ENCODE measurements at regions not wholly inside any gene's neighbourhood (a gene's known extent, or its start where the extent isn't known, plus 50 kb on each side); places are given as distances from the start of the nearest gene placed in this dataset.

DNA sequence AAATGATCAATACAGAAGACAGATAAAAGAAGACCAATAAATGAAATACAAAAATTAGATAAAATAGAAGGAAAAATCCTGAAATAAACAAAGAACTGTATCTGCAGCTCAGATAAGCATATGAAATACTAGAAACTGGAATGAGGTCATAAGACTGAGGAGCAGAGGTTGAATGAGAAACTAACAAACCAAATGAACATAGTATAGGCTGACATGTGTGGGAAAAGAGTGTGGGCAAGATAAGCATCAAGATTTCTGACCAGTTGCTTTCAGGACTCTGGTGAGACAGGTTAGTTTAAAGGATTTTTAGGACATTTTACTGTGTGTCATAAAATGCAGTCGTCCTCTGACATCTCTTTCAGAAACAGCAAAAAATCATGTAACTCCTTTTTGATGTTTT lies 2073.2 kb upstream of the TENM3 start:
- H3K27ac ChIP-seq (ENCODE audit: low read depth, low read length), result no peak overlapping the region
- H3K79me2 ChIP-seq (ENCODE audit: control insufficient read depth, insufficient read depth, low read length, unreplicated experiment), result no peaks in the 10 kb centered on the region
- H3K4me1 ChIP-seq (ENCODE audit: control insufficient read depth, insufficient read depth, low read length, unreplicated experiment), result no peaks in the 10 kb centered on the region
- H3K4me3 ChIP-seq (ENCODE audit: low read depth, low read length), result no peak overlapping the region
- no peaks in the 10 kb centered on the region for H3K27me3 ChIP-seq (ENCODE audit: insufficient read depth, low read length)
- no peak overlapping the region for H2AFZ ChIP-seq (ENCODE audit: low read length, unreplicated experiment)
- no peaks in the 10 kb centered on the region for H3K36me3 ChIP-seq (ENCODE audit: insufficient read depth, low read length)

DNA sequence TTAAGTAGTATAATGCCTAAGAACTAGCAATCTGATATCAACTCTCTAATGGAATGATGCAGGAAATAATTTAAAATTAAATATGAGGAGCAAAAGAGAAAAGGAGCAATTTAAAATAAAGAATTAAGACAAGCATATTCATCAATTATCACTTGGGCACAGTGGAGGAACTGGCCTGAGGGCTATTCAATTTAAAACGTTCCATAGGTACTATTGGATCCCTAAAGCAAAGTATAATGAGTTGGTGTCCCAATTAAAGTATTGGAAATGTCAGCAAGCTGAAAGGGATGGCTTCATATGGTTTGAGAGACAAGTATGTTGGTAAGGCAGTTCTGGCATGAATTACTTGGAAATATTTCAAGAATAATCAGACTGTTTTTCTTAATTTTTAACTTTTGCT lies 2064.1 kb upstream of the TENM3 start:
- no peaks in the 10 kb centered on the region for H3K36me3 ChIP-seq (ENCODE audit: insufficient read depth, low read length)
- no peaks in the 10 kb centered on the region for H3K27me3 ChIP-seq (ENCODE audit: insufficient read depth, low read length)
- no peak overlapping the region for H3K4me3 ChIP-seq (ENCODE audit: low read depth, low read length)
- H3K79me2 ChIP-seq (ENCODE audit: control insufficient read depth, insufficient read depth, low read length, unreplicated experiment), result no peaks in the 10 kb centered on the region
- H3K27ac ChIP-seq (ENCODE audit: low read depth, low read length), result no peak overlapping the region
- no peaks in the 10 kb centered on the region for H3K4me1 ChIP-seq (ENCODE audit: control insufficient read depth, insufficient read depth, low read length, unreplicated experiment)
- H2AFZ ChIP-seq (ENCODE audit: low read length, unreplicated experiment), result no peak overlapping the region

DNA sequence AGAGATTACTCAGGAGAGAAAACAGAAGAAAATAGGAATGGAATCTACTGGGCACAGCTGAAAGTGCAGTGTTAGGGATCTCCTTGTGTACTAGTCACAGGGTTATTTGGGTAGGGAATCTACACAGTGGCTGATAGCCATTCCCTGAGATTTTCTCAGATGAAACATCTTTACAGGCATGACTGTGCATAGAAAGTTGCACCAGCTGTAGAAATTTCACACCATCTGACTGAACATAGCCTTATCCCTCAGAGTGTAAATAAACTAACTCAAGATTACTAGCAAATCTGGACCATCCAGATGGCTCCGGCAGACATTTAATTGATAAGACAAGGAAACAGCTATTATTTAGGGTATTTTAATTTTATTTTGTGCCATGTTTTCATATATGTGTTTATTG lies 2053.5 kb upstream of the TENM3 start:
- no peaks in the 10 kb centered on the region for H3K36me3 ChIP-seq (ENCODE audit: insufficient read depth, low read length)
- H3K4me3 ChIP-seq (ENCODE audit: low read depth, low read length), result no peak overlapping the region
- H3K4me1 ChIP-seq (ENCODE audit: control insufficient read depth, insufficient read depth, low read length, unreplicated experiment), result no peaks in the 10 kb centered on the region
- no peaks in the 10 kb centered on the region for H3K79me2 ChIP-seq (ENCODE audit: control insufficient read depth, insufficient read depth, low read length, unreplicated experiment)
- H3K27ac ChIP-seq (ENCODE audit: low read depth, low read length), result no peak overlapping the region
- no peaks in the 10 kb centered on the region for H3K27me3 ChIP-seq (ENCODE audit: insufficient read depth, low read length)
- no peak overlapping the region for H2AFZ ChIP-seq (ENCODE audit: low read length, unreplicated experiment)

DNA sequence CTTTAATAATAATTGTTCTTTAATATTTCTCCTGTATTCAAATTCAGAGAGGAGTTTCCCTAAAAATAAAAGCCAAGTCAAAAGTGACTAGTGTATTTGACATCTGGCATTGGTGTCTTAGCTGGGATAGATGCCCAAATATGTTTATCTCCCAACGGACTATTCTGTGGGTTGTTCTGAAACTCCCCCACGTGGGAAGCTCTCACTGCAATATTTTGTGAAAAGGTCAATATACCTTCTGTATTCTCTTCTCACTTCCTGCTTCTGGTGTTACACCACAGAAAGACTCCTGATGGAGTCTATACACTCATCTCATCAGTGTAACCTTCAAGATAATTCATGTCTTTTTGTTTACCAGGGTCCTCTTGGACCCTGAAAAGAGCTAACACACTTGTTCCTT lies 2052.8 kb upstream of the TENM3 start:
- H3K27ac ChIP-seq (ENCODE audit: low read depth, low read length), result no peak overlapping the region
- no peaks in the 10 kb centered on the region for H3K4me1 ChIP-seq (ENCODE audit: control insufficient read depth, insufficient read depth, low read length, unreplicated experiment)
- H3K79me2 ChIP-seq (ENCODE audit: control insufficient read depth, insufficient read depth, low read length, unreplicated experiment), result no peaks in the 10 kb centered on the region
- no peak overlapping the region for H2AFZ ChIP-seq (ENCODE audit: low read length, unreplicated experiment)
- no peaks in the 10 kb centered on the region for H3K27me3 ChIP-seq (ENCODE audit: insufficient read depth, low read length)
- H3K4me3 ChIP-seq (ENCODE audit: low read depth, low read length), result no peak overlapping the region
- H3K36me3 ChIP-seq (ENCODE audit: insufficient read depth, low read length), result no peaks in the 10 kb centered on the region

DNA sequence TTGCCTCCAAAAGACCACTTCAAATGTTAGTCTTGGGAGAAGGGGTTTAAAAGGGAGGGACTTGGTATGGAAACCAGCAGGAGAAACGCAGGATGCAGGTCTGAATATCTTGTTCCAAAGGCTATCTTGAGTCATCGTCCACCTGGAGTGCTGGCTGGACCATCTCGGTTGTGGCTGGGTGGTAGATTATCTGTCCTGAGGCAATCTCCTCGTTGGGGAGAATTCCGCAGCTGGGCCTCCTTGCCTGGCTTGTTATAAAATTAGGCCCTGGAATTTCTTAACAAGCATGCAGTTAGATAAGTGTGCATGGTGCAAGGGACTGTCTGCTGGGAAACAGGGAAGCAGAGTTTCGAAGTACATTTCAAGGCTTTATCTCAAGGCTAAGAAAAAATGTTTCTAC lies 2045.7 kb upstream of the TENM3 start:
- no peak overlapping the region for H3K27ac ChIP-seq (ENCODE audit: low read depth, low read length)
- H3K4me3 ChIP-seq (ENCODE audit: low read depth, low read length), result no peak overlapping the region
- H3K27me3 ChIP-seq (ENCODE audit: insufficient read depth, low read length), result no peaks in the 10 kb centered on the region
- no peak overlapping the region for H2AFZ ChIP-seq (ENCODE audit: low read length, unreplicated experiment)
- H3K4me1 ChIP-seq (ENCODE audit: control insufficient read depth, insufficient read depth, low read length, unreplicated experiment), result no peaks in the 10 kb centered on the region
- H3K36me3 ChIP-seq (ENCODE audit: insufficient read depth, low read length), result no peaks in the 10 kb centered on the region
- H3K79me2 ChIP-seq (ENCODE audit: control insufficient read depth, insufficient read depth, low read length, unreplicated experiment), result no peaks in the 10 kb centered on the region

DNA sequence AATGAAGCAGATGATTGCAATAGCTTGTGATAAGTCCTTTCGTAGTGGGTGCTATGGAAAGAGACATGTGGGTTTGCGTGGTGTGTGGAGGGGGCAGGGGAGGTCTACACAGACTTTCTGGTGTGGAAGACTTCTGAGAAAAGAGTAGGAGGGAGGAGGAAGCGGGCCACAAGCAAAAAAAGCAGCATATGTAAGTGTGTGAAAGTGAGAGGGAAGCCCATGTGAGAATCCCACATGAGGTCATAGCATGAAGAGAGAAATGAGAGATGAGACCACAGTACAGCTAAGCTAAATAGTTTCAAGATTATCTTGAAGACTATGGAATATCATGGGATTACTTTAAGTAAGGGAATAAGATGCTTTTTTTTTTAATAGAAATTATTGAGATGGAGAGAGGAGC lies 2039.9 kb upstream of the TENM3 start:
- no peaks in the 10 kb centered on the region for H3K4me1 ChIP-seq (ENCODE audit: control insufficient read depth, insufficient read depth, low read length, unreplicated experiment)
- H3K27me3 ChIP-seq (ENCODE audit: insufficient read depth, low read length), result no peaks in the 10 kb centered on the region
- H3K4me3 ChIP-seq (ENCODE audit: low read depth, low read length), result no peak overlapping the region
- H3K36me3 ChIP-seq (ENCODE audit: insufficient read depth, low read length), result no peaks in the 10 kb centered on the region
- H2AFZ ChIP-seq (ENCODE audit: low read length, unreplicated experiment), result no peak overlapping the region
- no peak overlapping the region for H3K27ac ChIP-seq (ENCODE audit: low read depth, low read length)
- no peaks in the 10 kb centered on the region for H3K79me2 ChIP-seq (ENCODE audit: control insufficient read depth, insufficient read depth, low read length, unreplicated experiment)

DNA sequence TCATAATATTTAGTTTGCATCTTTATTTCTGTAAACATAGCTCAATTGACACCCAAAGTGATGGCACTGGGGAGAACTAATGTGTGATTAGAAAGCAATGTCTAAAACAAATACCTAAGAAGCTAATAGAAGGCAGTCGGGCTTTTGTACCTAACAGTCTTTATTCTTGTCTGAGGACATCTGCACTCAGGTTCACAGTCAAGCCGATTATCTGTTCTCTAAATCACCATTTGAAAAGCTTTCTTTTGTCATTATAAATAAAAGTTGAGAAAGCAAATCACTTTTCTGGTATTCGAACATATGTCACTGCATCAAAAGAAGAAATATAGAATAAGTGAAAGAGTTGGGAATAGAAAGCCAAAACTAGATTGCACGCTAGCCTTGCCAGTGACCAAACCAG lies 2037.9 kb upstream of the TENM3 start:
- H3K4me1 ChIP-seq (ENCODE audit: control insufficient read depth, insufficient read depth, low read length, unreplicated experiment), result no peaks in the 10 kb centered on the region
- no peaks in the 10 kb centered on the region for H3K36me3 ChIP-seq (ENCODE audit: insufficient read depth, low read length)
- H3K79me2 ChIP-seq (ENCODE audit: control insufficient read depth, insufficient read depth, low read length, unreplicated experiment), result no peaks in the 10 kb centered on the region
- H2AFZ ChIP-seq (ENCODE audit: low read length, unreplicated experiment), result no peak overlapping the region
- no peak overlapping the region for H3K27ac ChIP-seq (ENCODE audit: low read depth, low read length)
- no peak overlapping the region for H3K4me3 ChIP-seq (ENCODE audit: low read depth, low read length)
- H3K27me3 ChIP-seq (ENCODE audit: insufficient read depth, low read length), result no peaks in the 10 kb centered on the region

DNA sequence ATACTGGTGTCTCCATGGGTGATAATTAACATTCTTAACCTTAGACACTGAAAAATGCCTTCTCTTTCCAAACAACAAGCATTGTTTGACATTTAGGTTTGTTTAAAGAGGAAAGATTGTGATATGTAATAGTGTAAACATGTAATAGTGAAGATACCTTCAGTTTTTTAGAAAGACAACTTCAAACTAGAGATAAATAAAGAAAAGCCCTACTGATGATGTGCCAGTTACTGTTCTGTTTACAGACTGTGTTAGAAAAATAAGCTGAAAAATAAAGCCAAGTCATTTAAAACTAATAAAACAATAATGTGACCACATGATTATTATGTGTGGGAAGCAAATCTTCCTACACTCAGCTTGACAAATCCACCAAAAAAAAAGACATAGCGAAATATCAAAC lies 2035.3 kb upstream of the TENM3 start:
- Histone ChIP-seq H3K4me1 (ENCODE audit: control insufficient read depth, insufficient read depth, low read length, unreplicated experiment) (no peaks in the 10 kb centered on the region), H3K27me3 (ENCODE audit: insufficient read depth, low read length) (no peaks in the 10 kb centered on the region), H3K79me2 (ENCODE audit: control insufficient read depth, insufficient read depth, low read length, unreplicated experiment) (no peaks in the 10 kb centered on the region), H2AFZ (ENCODE audit: low read length, unreplicated experiment) (no peak overlapping the region), H3K4me3 (ENCODE audit: low read depth, low read length) (no peak overlapping the region), H3K27ac (ENCODE audit: low read depth, low read length) (no peak overlapping the region), H3K36me3 (ENCODE audit: insufficient read depth, low read length) (no peaks in the 10 kb centered on the region)

DNA sequence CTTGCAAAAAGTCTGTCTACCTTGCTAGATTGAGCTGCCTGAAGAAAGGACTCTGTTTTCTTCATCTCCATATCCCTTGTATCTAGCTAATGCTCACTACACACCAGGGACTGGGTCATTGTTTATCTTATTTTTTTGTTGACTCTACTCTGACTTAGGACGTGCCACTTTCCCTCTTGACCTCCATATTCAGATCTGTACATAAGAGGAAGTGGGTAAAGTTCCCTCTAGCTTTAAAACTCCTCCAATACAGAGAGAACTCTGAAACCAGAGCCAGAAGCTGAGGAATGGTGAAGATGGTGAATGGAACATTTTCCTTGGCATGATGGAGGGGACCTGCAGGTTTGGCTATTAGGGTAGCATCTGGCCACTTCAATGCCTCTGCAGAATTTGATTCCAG lies 2026.1 kb upstream of the TENM3 start:
- no peaks in the 10 kb centered on the region for H3K4me1 ChIP-seq (ENCODE audit: control insufficient read depth, insufficient read depth, low read length, unreplicated experiment)
- no peaks in the 10 kb centered on the region for H3K79me2 ChIP-seq (ENCODE audit: control insufficient read depth, insufficient read depth, low read length, unreplicated experiment)
- no peak overlapping the region for H3K27ac ChIP-seq (ENCODE audit: low read depth, low read length)
- no peak overlapping the region for H3K4me3 ChIP-seq (ENCODE audit: low read depth, low read length)
- no peaks in the 10 kb centered on the region for H3K27me3 ChIP-seq (ENCODE audit: insufficient read depth, low read length)
- H2AFZ ChIP-seq (ENCODE audit: low read length, unreplicated experiment), result no peak overlapping the region
- H3K36me3 ChIP-seq (ENCODE audit: insufficient read depth, low read length), result no peaks in the 10 kb centered on the region

DNA sequence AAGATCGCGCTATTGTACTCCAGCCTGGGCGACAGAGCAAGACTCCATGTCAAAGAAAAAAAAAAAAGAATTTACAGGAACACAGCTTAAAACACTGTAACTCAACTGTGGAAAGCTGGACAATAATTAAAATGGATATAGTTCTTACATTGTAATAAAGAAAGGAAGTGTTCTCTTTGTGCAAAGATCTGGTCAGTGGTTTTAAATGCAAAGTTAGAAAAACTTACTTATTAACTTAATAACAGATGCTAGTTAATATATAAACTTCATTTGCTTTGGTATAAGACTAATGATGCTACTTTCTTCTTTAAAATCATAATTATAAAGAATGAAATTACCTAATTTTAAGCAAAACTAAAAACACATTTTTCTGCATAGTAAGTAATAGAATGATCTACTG lies 2024.1 kb upstream of the TENM3 start:
- no peak overlapping the region for H3K27ac ChIP-seq (ENCODE audit: low read depth, low read length)
- no peak overlapping the region for H2AFZ ChIP-seq (ENCODE audit: low read length, unreplicated experiment)
- no peaks in the 10 kb centered on the region for H3K4me1 ChIP-seq (ENCODE audit: control insufficient read depth, insufficient read depth, low read length, unreplicated experiment)
- H3K27me3 ChIP-seq (ENCODE audit: insufficient read depth, low read length), result no peaks in the 10 kb centered on the region
- H3K79me2 ChIP-seq (ENCODE audit: control insufficient read depth, insufficient read depth, low read length, unreplicated experiment), result no peaks in the 10 kb centered on the region
- no peak overlapping the region for H3K4me3 ChIP-seq (ENCODE audit: low read depth, low read length)
- H3K36me3 ChIP-seq (ENCODE audit: insufficient read depth, low read length), result no peaks in the 10 kb centered on the region

DNA sequence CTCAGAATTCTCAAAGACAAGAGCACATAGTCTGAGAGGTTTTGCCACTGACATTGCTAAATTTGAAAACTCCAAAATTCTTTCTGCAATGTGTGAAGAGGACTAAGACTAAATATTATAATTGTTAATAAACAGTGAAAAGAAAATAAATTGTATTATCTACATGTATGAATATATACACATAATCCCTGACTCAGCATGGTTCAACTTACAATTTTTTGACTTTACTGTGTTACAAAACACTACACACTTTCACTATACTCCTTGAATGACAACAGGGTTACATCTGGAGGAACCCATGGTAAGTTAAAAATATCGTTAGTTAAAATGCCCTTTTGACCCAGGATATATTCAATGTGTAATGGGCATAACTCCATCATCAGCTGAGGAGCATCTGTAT lies 2017.2 kb upstream of the TENM3 start:
- no peaks in the 10 kb centered on the region for H3K79me2 ChIP-seq (ENCODE audit: control insufficient read depth, insufficient read depth, low read length, unreplicated experiment)
- H3K27ac ChIP-seq (ENCODE audit: low read depth, low read length), result no peak overlapping the region
- no peak overlapping the region for H2AFZ ChIP-seq (ENCODE audit: low read length, unreplicated experiment)
- H3K4me1 ChIP-seq (ENCODE audit: control insufficient read depth, insufficient read depth, low read length, unreplicated experiment), result no peaks in the 10 kb centered on the region
- no peak overlapping the region for H3K4me3 ChIP-seq (ENCODE audit: low read depth, low read length)
- no peaks in the 10 kb centered on the region for H3K36me3 ChIP-seq (ENCODE audit: insufficient read depth, low read length)
- H3K27me3 ChIP-seq (ENCODE audit: insufficient read depth, low read length), result no peaks in the 10 kb centered on the region

DNA sequence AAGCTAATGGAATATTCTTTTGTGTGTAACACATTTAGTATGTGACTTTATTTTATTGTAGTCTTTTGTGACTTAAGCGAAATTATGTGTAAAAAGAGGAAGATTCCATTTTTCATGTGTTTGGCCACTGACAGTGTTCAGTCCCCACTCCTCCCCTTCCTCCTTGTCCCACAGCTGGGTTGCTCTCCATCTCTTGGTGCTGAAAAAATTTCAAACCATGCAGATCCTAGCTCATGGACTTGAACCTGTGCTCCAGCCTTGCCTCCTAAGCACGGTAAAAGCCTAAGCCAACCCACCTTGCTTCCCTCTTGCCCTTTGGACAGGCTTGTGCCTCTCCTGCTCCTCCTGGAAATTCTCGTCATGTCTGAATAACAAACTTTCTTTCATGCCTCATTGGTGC lies 2008.5 kb upstream of the TENM3 start:
- Histone ChIP-seq H3K27ac (ENCODE audit: low read depth, low read length) (no peak overlapping the region), H3K4me1 (ENCODE audit: control insufficient read depth, insufficient read depth, low read length, unreplicated experiment) (no peaks in the 10 kb centered on the region), H2AFZ (ENCODE audit: low read length, unreplicated experiment) (no peak overlapping the region), H3K79me2 (ENCODE audit: control insufficient read depth, insufficient read depth, low read length, unreplicated experiment) (no peaks in the 10 kb centered on the region), H3K27me3 (ENCODE audit: insufficient read depth, low read length) (no peaks in the 10 kb centered on the region), H3K4me3 (ENCODE audit: low read depth, low read length) (no peak overlapping the region), H3K36me3 (ENCODE audit: insufficient read depth, low read length) (no peaks in the 10 kb centered on the region)
